ENCODE measurements at regions not wholly inside any gene's neighbourhood (a gene's known extent, or its start where the extent isn't known, plus 50 kb on each side); places are given as distances from the start of the nearest gene placed in this dataset.

DNA sequence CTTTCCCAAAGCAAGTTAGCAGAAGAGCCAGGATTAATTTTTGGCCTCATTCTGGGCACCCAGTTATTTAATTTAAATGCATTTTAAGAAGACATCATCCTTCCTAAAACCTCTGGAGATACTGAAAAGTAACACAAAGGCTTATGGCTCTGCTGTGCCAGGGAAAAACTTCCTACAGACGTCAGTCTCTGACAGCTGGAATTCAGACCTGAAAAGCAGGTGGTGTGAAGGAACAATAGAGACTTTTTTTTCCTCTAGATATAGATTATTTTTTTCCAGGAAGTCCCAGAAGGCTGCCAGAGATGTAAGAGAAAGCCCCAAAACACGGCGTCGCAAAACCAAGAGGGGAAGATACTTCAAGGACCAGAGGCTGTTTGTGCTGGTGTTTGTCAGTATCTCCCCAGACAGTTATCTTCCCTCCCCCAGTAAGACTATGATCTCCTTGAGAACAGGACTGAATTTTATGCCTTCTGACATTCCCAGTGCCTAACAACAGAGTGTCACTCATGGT, 88.7 kb upstream of the RASEF start:
- H3K27ac ChIP-seq: no peak overlapping the region

DNA sequence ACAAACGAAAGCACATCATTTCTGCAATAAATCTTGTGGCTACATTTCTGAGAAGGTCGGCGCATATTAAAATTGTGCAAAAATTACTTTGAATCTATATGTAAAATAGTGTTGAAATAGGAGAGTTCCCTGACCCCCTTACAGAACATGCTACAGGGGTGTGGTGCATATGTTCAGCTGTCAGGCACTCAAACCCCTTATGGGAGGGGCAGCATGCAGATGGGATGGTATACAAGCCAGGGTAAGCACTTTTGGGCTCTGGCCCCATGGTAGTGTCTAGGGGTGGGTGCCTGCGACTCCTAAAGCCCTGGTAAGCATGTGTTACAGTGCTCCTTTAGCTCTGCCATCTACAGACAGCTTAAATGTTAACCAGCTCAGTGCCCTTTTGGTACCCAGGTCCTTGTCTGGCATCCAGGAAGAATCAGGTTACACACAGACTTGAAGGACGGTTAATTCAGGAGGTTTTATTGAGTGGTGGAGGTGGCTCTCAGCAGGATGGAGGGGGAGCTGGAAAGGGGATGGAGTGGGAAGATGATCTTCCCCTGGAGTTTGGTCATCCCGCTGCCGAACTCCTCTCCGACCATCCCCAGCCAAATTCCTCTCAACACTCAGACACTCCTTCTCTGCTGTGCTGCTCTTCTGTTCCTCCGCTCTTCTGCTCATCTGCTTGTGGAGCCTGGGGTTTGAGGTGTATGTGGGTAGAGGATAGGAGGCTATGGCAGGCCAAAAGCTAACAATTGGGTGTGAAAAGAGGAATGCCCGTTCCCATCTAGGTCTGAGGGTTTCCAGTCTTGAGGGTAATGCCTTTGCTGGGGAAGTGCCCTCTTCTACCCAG, 84.6 kb upstream of the RASEF start:
- in situ Hi-C loops (cut with MboI; ENCODE audit: low sequenced_read_pairs in 4 of 4): no loop called here
- ATAC-seq: no peak
- no peaks in the 10 kb centered on the region for H3K9me3 ChIP-seq
- H3K27ac ChIP-seq: no peak overlapping the region
- intact Hi-C loops (cut with DNase I; ENCODE audit: low total_unique reads): no loop called here
- H3K4me1 ChIP-seq: no peaks in the 10 kb centered on the region
- TF ChIP-seq POLR2A (IDR thresholded peaks at IDR 0.05): no peak
- TF ChIP-seq CTCF (IDR thresholded peaks at IDR 0.05 in 4 of 5, conservative IDR thresholded peaks at IDR 0.05 in 1 of 5): no peak
- no peak overlapping the region for H3K4me3 ChIP-seq
- no peaks in the 10 kb centered on the region for H3K36me3 ChIP-seq
- no peak for DNase-seq
- H3K27me3 ChIP-seq: no peaks in the 10 kb centered on the region

More for the DNA sequence above, 88.7 kb upstream of the RASEF start:
- ATAC-seq: no peak
- intact Hi-C loops (cut with DNase I; ENCODE audit: low total_unique reads) (no loop called here), in situ Hi-C loops (cut with MboI; ENCODE audit: low sequenced_read_pairs in 4 of 4) (no loop called here)
- no peaks in the 10 kb centered on the region for H3K9me3 ChIP-seq
- TF ChIP-seq CTCF (IDR thresholded peaks at IDR 0.05 in 4 of 5, conservative IDR thresholded peaks at IDR 0.05 in 1 of 5): no peak
- no peak for TF ChIP-seq POLR2A (IDR thresholded peaks at IDR 0.05)
- no peaks in the 10 kb centered on the region for H3K27me3 ChIP-seq
- no peak overlapping the region for H3K4me3 ChIP-seq
- DNase-seq: no peak
- peaks cover 17 to 28% of the 10 kb centered on the region in 2 donors for H3K4me1 ChIP-seq
- H3K36me3 ChIP-seq: no peaks in the 10 kb centered on the region

DNA sequence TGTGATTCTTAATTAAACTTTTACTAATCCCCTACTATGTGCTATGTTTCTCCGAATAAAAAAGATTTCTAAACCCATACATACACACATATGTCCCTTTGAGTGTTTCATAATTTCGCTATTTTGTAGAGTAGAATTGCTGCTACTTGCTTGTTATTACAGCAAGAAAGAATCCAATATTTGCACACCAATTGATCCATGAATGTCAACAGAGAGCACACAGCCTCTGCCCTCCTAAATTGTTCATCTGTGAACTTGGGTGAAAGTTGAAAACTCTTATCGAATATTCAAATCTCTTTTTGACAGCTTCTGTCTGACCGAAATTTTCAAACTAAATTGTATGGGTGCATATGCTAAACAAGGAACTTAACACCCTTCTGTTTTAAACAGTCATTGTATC, 83.4 kb upstream of the RASEF start:
- DNase-seq (no peak), ATAC-seq (no peak)
- H3K27me3 ChIP-seq: no peaks in the 10 kb centered on the region
- H3K4me1 ChIP-seq: no peaks in the 10 kb centered on the region
- H3K9me3 ChIP-seq: no peaks in the 10 kb centered on the region
- H3K27ac ChIP-seq: no peak overlapping the region
- intact Hi-C loops (cut with DNase I; ENCODE audit: low total_unique reads): no loop called here
- in situ Hi-C loops (cut with MboI; ENCODE audit: low sequenced_read_pairs in 4 of 4): no loop called here
- no peak overlapping the region for H3K4me3 ChIP-seq
- no peaks in the 10 kb centered on the region for H3K36me3 ChIP-seq
- TF ChIP-seq POLR2A (IDR thresholded peaks at IDR 0.05) (no peak), CTCF (IDR thresholded peaks at IDR 0.05 in 4 of 5, conservative IDR thresholded peaks at IDR 0.05 in 1 of 5) (no peak)

GRCh38 chr9:83144492-83144891, 81.5 kb upstream of the RASEF start:
- Histone ChIP-seq H3K36me3 (no peaks in the 10 kb centered on the region), H3K4me3 (no peak overlapping the region), H3K27ac (no peak overlapping the region), H3K9me3 (no peaks in the 10 kb centered on the region), H3K4me1 (no peaks in the 10 kb centered on the region), H3K27me3 (no peaks in the 10 kb centered on the region)
- intact Hi-C loops (cut with DNase I; ENCODE audit: low total_unique reads) (no loop called here), in situ Hi-C loops (cut with MboI; ENCODE audit: low sequenced_read_pairs in 4 of 4) (no loop called here)
- no peak for ATAC-seq
- DNase-seq: no peak
- TF ChIP-seq CTCF (IDR thresholded peaks at IDR 0.05 in 4 of 5, conservative IDR thresholded peaks at IDR 0.05 in 1 of 5) (no peak), POLR2A (IDR thresholded peaks at IDR 0.05) (no peak)

Measured in gastrocnemius medialis (tissue), 4 donors.